OCI-LY7 (cell line): ENCODE measurements at regions not wholly inside any gene's neighbourhood (a gene's known extent, or its start where the extent isn't known, plus 50 kb on each side); places are given as distances from the start of the nearest gene placed in this dataset.

Experiments used
- BruUV-seq: library from RNA; stranded (reverse); fragments of 400-500 nt; replicated peaks from 2 replicates; lab custom pipeline; 2021; lab: Mats Ljungman, UMichigan
- CTCF ChIA-PET: fragments of 300-600 bp; sonication (Branson Sonifier 250); formaldehyde crosslinking; loops from one replicate; lab custom pipeline; 2022; ENCODE audit warnings: antibody characterized with exemption; ENCODE audit not compliant: unreplicated experiment; lab: Charles Lee
- POLR2A ChIA-PET: fragments of 300-600 bp; sonication (Branson Sonifier 250); formaldehyde crosslinking; loops from one replicate; lab custom pipeline; 2022; ENCODE audit warnings: antibody characterized with exemption; lab: Charles Lee
- DNase-seq: peaks from one replicate; pipeline ENCODE4 v3.0.0-alpha.2; 2015; ENCODE audit warnings: low spot score
- H2AFZ ChIP-seq: fragments of 200-600 bp; sonication (generic), shearing (Covaris generic); 2 replicates; pipeline ENCODE4 v1.6.1; 2014; ENCODE audit warnings: mild to moderate bottlenecking, antibody characterized with exemption, low read length, moderate library complexity
- H3K27ac ChIP-seq: fragments of 200-600 bp; sonication (generic); 2 replicates; pipeline ENCODE4 v1.5.1; 2014; ENCODE audit warnings: mixed run types, low read depth, mild to moderate bottlenecking, moderate library complexity, low read length, inconsistent platforms; ENCODE audit not compliant: poor library complexity, severe bottlenecking
- H3K36me3 ChIP-seq: fragments of 200-600 bp; sonication (generic); 2 replicates; pipeline ENCODE4 v1.6.1; 2014; ENCODE audit warnings: mild to moderate bottlenecking, antibody characterized with exemption, low read length, moderate library complexity, mixed read lengths; ENCODE audit not compliant: insufficient read depth
- H3K4me1 ChIP-seq: fragments of 200-600 bp; sonication (generic); 2 replicates; pipeline ENCODE4 v1.5.1; 2014; ENCODE audit warnings: mild to moderate bottlenecking, low read length; ENCODE audit not compliant: insufficient read depth, poor library complexity, severe bottlenecking
- H3K4me2 ChIP-seq: fragments of 200-600 bp; sonication (generic); 2 replicates; pipeline ENCODE4 v1.6.1; 2014; ENCODE audit warnings: mild to moderate bottlenecking, low read length
- H3K4me3 ChIP-seq: fragments of 200-600 bp; sonication (generic); 2 replicates; pipeline ENCODE4 v1.5.1; 2014; ENCODE audit warnings: mild to moderate bottlenecking, low read depth, low read length; ENCODE audit not compliant: poor library complexity, severe bottlenecking
- H3K79me2 ChIP-seq: fragments of 200-600 bp; sonication (generic); 2 replicates; pipeline ENCODE4 v1.6.1; 2016; ENCODE audit warnings: low read depth, mild to moderate bottlenecking, low read length, moderate library complexity, mixed read lengths; ENCODE audit not compliant: insufficient read depth
- H3K9me2 ChIP-seq: fragments of 200-600 bp; sonication (generic); 2 replicates; pipeline ENCODE4 v1.6.1; 2016; ENCODE audit warnings: mild to moderate bottlenecking, low read length, mixed read lengths; ENCODE audit not compliant: insufficient read depth
- H3K9me3 ChIP-seq: fragments of 200-600 bp; sonication (generic); 2 replicates; pipeline ENCODE4 v1.6.1; 2014; ENCODE audit warnings: mild to moderate bottlenecking, mixed run types, low read length, mixed read lengths
- H4K20me1 ChIP-seq: fragments of 200-600 bp; sonication (generic); 2 replicates; pipeline ENCODE4 v1.6.1; 2014; ENCODE audit warnings: mild to moderate bottlenecking, antibody characterized with exemption, low read length, moderate library complexity, mixed read lengths; ENCODE audit not compliant: insufficient read depth
- EZH2phosphoT487 ChIP-seq: fragments of 200-600 bp; sonication (generic); IDR thresholded peaks from 2 replicates; pipeline ENCODE4 v1.6.1; 2018; ENCODE audit warnings: low read depth, borderline replicate concordance, mild to moderate bottlenecking, mixed run types, antibody characterized with exemption, low read length, moderate library complexity, mixed read lengths
- intact Hi-C: fragments of 100-400 bp; cut with micrococcal nuclease; formaldehyde crosslinking; loops from one replicate; pipeline ENCODE4 v1.10.0; 2022; ENCODE audit not compliant: unreplicated experiment
- TF ChIP-seq, protein P1 (sequence below): fragments of 200-600 bp; sonication (generic); conservative IDR thresholded peaks from 2 replicates; pipeline ENCODE4 v1.5.1; 2014; ENCODE audit warnings: mild to moderate bottlenecking, antibody characterized with exemption, low read length, moderate library complexity, mixed read lengths

- H3K9me2 ChIP-seq, result no peaks in the 10 kb centered on the region
- CTCF ChIA-PET, result no interaction called here
- no peaks in the 10 kb centered on the region for H3K9me3 ChIP-seq
- H3K4me2 ChIP-seq, result no peak overlapping the region
- POLR2A ChIA-PET, result interaction anchor here (0.6 kb wide), 1 partner anchor 146 kb away, joined by 3 read pairs; no protein-coding TSS in a partner anchor
- BruUV-seq, result no TSS peak
- no peaks in the 10 kb centered on the region for H3K79me2 ChIP-seq
- no peaks in the 10 kb centered on the region for H4K20me1 ChIP-seq
- H3K4me1 ChIP-seq, result no peaks in the 10 kb centered on the region
- TF ChIP-seq, protein P1, sequence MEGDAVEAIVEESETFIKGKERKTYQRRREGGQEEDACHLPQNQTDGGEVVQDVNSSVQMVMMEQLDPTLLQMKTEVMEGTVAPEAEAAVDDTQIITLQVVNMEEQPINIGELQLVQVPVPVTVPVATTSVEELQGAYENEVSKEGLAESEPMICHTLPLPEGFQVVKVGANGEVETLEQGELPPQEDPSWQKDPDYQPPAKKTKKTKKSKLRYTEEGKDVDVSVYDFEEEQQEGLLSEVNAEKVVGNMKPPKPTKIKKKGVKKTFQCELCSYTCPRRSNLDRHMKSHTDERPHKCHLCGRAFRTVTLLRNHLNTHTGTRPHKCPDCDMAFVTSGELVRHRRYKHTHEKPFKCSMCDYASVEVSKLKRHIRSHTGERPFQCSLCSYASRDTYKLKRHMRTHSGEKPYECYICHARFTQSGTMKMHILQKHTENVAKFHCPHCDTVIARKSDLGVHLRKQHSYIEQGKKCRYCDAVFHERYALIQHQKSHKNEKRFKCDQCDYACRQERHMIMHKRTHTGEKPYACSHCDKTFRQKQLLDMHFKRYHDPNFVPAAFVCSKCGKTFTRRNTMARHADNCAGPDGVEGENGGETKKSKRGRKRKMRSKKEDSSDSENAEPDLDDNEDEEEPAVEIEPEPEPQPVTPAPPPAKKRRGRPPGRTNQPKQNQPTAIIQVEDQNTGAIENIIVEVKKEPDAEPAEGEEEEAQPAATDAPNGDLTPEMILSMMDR, result no peak
- no peak for TF ChIP-seq EZH2phosphoT487
- intact Hi-C loops, result no loop called here
- DNase-seq, result no peak
- no peaks in the 10 kb centered on the region for H3K36me3 ChIP-seq
- H2AFZ ChIP-seq, result no peak overlapping the region
- no peak overlapping the region for H3K4me3 ChIP-seq
- no peak overlapping the region for H3K27ac ChIP-seq
Observed at GRCh38 chr2:67338601-67339233, 58.4 kb upstream of the ETAA1 start.

GRCh38 chr2:67339234-67339885 lies 57.8 kb upstream of the ETAA1 start:
- no peak overlapping the region for H3K27ac ChIP-seq
- no peaks in the 10 kb centered on the region for H3K9me3 ChIP-seq
- no peaks in the 10 kb centered on the region for H3K9me2 ChIP-seq
- CTCF ChIA-PET, result no interaction called here
- H4K20me1 ChIP-seq, result no peaks in the 10 kb centered on the region
- no peak overlapping the region for H2AFZ ChIP-seq
- BruUV-seq, result no TSS peak
- H3K4me2 ChIP-seq, result no peak overlapping the region
- H3K36me3 ChIP-seq, result no peaks in the 10 kb centered on the region
- H3K79me2 ChIP-seq, result no peaks in the 10 kb centered on the region
- H3K4me3 ChIP-seq, result no peak overlapping the region
- TF ChIP-seq, protein P1, result no peak
- TF ChIP-seq EZH2phosphoT487, result no peak
- POLR2A ChIA-PET, result no interaction called here
- H3K4me1 ChIP-seq, result no peaks in the 10 kb centered on the region
- intact Hi-C loops, result no loop called here
- DNase-seq, result no peak
